Brain microvascular endothelial cell (primary cell): ENCODE measurements at regions not wholly inside any gene's neighbourhood (a gene's known extent, or its start where the extent isn't known, plus 50 kb on each side); places are given as distances from the start of the nearest gene placed in this dataset.

Experiments used
- DNase-seq: peaks from one replicate; pipeline ENCODE4 v3.0.0-alpha.2; 2020
- H3K27ac ChIP-seq: fragments of 250-450 bp; sonication (Bioruptor Pico); 2 replicates; pipeline ENCODE4 v1.5.1; 2020; ENCODE audit warnings: mild to moderate bottlenecking, moderate library complexity
- H3K27me3 ChIP-seq: fragments of 250-450 bp; sonication (Bioruptor Pico); replicated peaks from 2 replicates; pipeline ENCODE4 v1.5.1; 2020; ENCODE audit warnings: mild to moderate bottlenecking
- H3K36me3 ChIP-seq: fragments of 250-450 bp; sonication (Bioruptor Pico); replicated peaks from 2 replicates; pipeline ENCODE4 v1.5.1; 2020; ENCODE audit warnings: mild to moderate bottlenecking
- H3K4me3 ChIP-seq: 2 replicates; pipeline ENCODE4 v1.5.1; 2011; ENCODE audit warnings: low read depth, mild to moderate bottlenecking, control low read depth, low read length, moderate library complexity
- CTCF ChIP-seq: IDR thresholded peaks from 2 replicates; pipeline ENCODE4 v1.5.1; 2011; ENCODE audit warnings: low read depth, mild to moderate bottlenecking, moderate library complexity, low read length, control low read depth, inconsistent platforms; ENCODE audit errors: missing control alignments
- in situ Hi-C: cut with HindIII; loops from 2 replicates; pipeline ENCODE4 v1.10.0; 2017; ENCODE audit warnings: low sequenced_read_pairs, low pct_ligation_motif_present

- Histone ChIP-seq H3K27ac (no peak overlapping the region), H3K27me3 (no peaks in the 10 kb centered on the region), H3K36me3 (no peaks in the 10 kb centered on the region), H3K4me3 (no peak overlapping the region)
- in situ Hi-C loops, result no loop called here
- no peak for DNase-seq
- TF ChIP-seq CTCF, result no peak
Observed at GRCh38 chr6:10330515-10330914, 84.4 kb downstream of the TFAP2A start.

GRCh38 chr6:10323018-10323417 lies 91.9 kb downstream of the TFAP2A start:
- Histone ChIP-seq H3K36me3 (no peaks in the 10 kb centered on the region), H3K27me3 (no peaks in the 10 kb centered on the region), H3K4me3 (no peak overlapping the region), H3K27ac (no peak overlapping the region)
- in situ Hi-C loops, result no loop called here
- TF ChIP-seq CTCF, result no peak
- no peak for DNase-seq

DNA sequence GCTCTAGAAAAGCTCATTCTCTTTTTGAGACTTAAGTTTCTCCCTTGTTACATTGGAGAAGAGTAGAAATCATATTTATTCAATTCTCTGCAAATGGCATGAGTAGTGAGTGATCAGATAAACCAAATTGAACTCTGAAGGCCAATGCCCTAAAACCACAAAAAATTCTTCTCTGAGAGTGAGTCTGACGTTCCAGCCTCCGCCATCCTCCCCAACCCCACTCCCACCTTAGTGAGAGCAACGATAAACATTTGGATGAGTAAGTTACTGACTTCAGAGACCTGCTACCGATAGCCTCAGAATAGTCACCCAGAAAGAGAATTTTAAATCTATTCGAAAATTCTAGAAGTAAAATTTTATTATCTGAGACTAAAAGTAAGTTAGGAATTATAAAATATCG lies 94.6 kb downstream of the TFAP2A start:
- DNase-seq, result no peak
- no peaks in the 10 kb centered on the region for H3K27me3 ChIP-seq
- no peaks in the 10 kb centered on the region for H3K36me3 ChIP-seq
- in situ Hi-C loops, result no loop called here
- H3K4me3 ChIP-seq, result no peak overlapping the region
- no peak overlapping the region for H3K27ac ChIP-seq
- no peak for TF ChIP-seq CTCF

DNA sequence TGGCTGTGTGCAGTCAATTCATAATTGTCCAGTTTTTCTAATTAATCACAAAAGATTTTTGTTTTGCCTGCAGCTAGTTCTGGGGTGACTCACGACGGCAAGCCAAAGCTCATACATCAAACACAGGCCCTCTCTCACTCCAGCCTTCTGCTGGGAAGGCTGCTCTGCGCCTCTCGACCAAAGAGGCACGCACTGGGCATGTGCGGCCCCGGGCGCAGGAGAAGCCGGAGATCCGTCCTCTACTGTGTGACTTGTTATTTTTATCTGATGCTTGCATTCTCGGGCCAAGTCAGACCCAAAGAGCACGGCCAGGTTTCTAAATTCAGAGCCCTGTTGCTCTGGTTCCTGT lies 98.5 kb downstream of the TFAP2A start:
- DNase-seq, result peak; percentile 48
- TF ChIP-seq CTCF, result no peak
- Histone ChIP-seq H3K27ac (no peak overlapping the region), H3K4me3 (no peak overlapping the region), H3K27me3 (no peaks in the 10 kb centered on the region), H3K36me3 (no peaks in the 10 kb centered on the region)
- in situ Hi-C loops, result no loop called here

DNA sequence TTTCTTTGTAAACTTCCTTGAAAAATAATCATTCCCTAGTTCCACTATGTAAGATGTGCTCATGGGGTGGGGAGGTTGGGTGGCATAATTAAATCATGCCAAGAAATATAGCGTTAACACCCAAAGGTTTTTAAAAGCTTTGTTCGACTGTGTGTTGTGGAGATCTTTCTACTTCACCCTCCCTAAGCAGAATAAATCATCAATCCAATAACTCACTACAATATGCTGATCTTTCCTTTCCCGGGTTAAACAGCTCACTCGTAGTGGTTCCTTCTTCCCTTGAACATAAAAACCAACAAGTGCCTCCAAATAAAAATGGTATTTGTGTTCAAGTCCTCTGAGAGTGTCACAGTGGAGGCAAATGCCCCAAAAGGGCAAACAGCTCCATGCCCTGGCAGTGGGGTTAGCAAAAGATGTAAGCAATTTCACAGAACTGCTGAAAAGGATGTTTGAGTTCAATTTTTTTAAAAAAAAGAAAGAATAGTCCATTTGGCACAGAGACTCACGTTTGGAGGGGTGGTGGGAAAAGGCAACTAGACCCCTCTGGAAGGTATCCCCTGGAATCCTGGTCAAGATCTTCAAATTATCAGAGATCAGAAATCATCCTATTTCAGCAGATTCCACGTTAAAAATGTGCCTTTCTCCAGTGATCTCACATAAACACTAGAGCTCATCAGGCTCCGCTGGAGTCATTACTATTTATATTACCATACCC lies 99.1 kb downstream of the TFAP2A start:
- Histone ChIP-seq H3K36me3 (no peaks in the 10 kb centered on the region), H3K27ac (no peak overlapping the region), H3K27me3 (no peaks in the 10 kb centered on the region), H3K4me3 (no peak overlapping the region)
- no peak for DNase-seq
- in situ Hi-C loops, result no loop called here
- no peak for TF ChIP-seq CTCF

GRCh38 chr6:10315034-10315433 lies 99.8 kb downstream of the TFAP2A start:
- H3K36me3 ChIP-seq, result no peaks in the 10 kb centered on the region
- DNase-seq, result no peak
- in situ Hi-C loops, result no loop called here
- H3K4me3 ChIP-seq, result no peak overlapping the region
- H3K27ac ChIP-seq, result no peak overlapping the region
- TF ChIP-seq CTCF, result no peak
- no peaks in the 10 kb centered on the region for H3K27me3 ChIP-seq
